ENCODE measurements at regions not wholly inside any gene's neighbourhood (a gene's known extent, or its start where the extent isn't known, plus 50 kb on each side); places are given as distances from the start of the nearest gene placed in this dataset.

DNA sequence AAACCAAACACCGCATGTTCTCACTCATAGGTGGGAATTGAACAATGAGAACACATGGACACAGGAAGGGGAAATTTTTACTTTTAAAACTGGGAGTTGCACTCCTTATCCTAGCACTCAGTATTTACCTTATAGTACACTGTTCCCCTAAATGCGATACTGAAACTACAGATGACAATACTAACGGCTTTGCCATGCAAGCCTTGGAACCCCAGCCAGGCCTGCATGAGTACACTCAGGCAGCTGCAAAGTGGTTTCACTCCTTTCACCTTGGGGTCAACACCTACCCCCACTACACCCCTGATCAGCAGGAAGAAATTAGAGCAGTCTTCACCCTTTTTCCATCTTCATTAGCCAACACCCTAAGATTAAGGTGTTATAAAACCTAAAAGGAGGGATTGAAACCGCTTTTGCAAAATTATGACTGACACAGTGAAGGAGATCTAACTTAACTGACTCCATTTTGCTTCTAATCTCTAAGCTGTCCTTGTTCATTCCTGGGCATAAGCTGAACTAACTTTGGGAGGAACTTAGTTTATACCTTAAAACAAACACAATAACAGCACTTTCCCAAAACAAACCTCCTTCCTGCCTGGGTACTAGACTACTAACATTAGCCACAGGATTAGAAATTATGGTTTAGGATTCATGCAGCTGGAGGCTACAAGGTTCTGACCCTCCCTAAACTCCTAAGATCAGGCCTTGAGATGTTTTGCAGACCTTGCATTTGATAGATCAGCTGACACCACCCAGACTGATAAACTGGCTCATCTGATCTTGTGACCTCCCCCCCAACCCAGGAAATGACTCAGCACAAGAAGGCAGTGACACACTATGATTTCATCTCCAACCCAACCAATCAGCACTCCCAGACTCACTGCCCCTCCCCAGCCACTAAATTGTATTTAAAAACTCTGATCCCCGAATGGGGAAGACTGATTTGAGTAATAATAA is 452.1 kb upstream of the PPP2R3A start:
- TF ChIP-seq, protein P1, sequence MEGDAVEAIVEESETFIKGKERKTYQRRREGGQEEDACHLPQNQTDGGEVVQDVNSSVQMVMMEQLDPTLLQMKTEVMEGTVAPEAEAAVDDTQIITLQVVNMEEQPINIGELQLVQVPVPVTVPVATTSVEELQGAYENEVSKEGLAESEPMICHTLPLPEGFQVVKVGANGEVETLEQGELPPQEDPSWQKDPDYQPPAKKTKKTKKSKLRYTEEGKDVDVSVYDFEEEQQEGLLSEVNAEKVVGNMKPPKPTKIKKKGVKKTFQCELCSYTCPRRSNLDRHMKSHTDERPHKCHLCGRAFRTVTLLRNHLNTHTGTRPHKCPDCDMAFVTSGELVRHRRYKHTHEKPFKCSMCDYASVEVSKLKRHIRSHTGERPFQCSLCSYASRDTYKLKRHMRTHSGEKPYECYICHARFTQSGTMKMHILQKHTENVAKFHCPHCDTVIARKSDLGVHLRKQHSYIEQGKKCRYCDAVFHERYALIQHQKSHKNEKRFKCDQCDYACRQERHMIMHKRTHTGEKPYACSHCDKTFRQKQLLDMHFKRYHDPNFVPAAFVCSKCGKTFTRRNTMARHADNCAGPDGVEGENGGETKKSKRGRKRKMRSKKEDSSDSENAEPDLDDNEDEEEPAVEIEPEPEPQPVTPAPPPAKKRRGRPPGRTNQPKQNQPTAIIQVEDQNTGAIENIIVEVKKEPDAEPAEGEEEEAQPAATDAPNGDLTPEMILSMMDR (IDR thresholded peaks at IDR 0.05): no peak
- no peak for DNase-seq (ENCODE audit: extremely low spot score, unreplicated experiment)
- Mint-ChIP-seq H3K9me3 (ENCODE audit: unreplicated experiment) (peaks cover 12% of the 10 kb centered on the region), H3K36me3 (ENCODE audit: unreplicated experiment) (no peaks in the 10 kb centered on the region), H3K27me3 (ENCODE audit: unreplicated experiment) (no peaks in the 10 kb centered on the region), H3K27ac (ENCODE audit: unreplicated experiment) (no peak overlapping the region), H3K4me1 (ENCODE audit: unreplicated experiment) (no peaks in the 10 kb centered on the region), H3K4me3 (ENCODE audit: unreplicated experiment) (no peak overlapping the region)

DNA sequence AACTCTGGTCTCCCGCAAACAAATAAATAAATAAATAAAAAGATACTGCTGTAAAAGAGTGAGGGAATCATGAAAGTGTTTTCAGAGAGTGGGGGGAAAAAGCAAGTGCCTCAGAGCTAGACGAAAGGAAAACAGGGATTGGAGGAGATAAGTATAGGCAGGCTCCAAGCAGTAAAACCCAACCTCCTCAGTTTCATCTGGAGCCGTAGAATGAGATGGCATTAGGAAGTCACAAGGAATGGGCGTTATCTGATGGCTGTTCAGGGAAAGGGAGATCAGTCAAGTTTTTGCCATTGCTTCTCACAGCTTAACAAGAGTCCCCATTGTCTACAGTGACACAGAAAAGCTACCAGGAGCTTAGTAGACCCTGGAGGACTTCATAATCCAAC is 451.5 kb upstream of the PPP2R3A start:
- Mint-ChIP-seq H3K36me3 (ENCODE audit: unreplicated experiment) (no peaks in the 10 kb centered on the region), H3K27me3 (ENCODE audit: unreplicated experiment) (no peaks in the 10 kb centered on the region), H3K27ac (ENCODE audit: unreplicated experiment) (no peak overlapping the region)

DNA sequence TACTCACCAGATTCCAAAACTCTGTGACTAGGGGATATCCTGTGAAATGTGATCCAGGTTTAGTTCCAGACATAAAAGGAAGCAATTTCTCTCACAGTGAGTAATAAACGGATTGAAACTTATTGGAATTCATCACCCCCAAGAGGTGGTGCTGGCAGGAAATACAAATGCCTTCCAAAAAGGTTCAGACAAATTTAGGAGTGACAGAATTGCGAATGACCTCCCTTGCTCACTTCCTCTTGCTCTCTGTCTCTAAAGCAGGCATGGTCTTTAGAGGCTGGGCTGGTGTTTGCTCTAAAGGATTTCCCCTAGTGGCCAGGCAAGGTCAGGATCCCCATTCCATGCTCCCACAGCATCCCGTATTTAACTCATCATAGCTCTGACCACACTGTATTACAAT is 449.4 kb upstream of the PPP2R3A start:
- Mint-ChIP-seq H3K4me3 (ENCODE audit: unreplicated experiment) (no peak overlapping the region), H3K9me3 (ENCODE audit: unreplicated experiment) (no peaks in the 10 kb centered on the region), H3K4me1 (ENCODE audit: unreplicated experiment) (no peaks in the 10 kb centered on the region), H3K27ac (ENCODE audit: unreplicated experiment) (no peak overlapping the region), H3K36me3 (ENCODE audit: unreplicated experiment) (no peaks in the 10 kb centered on the region), H3K27me3 (ENCODE audit: unreplicated experiment) (peaks cover 2% of the 10 kb centered on the region)
- DNase-seq (ENCODE audit: extremely low spot score, unreplicated experiment): no peak
- TF ChIP-seq, protein P1 (IDR thresholded peaks at IDR 0.05): no peak

More for the DNA sequence above, 451.5 kb upstream of the PPP2R3A start:
- Mint-ChIP-seq H3K4me1 (ENCODE audit: unreplicated experiment) (no peaks in the 10 kb centered on the region), H3K9me3 (ENCODE audit: unreplicated experiment) (peaks cover 5% of the 10 kb centered on the region), H3K4me3 (ENCODE audit: unreplicated experiment) (no peak overlapping the region)
- TF ChIP-seq, protein P1 (IDR thresholded peaks at IDR 0.05): no peak
- DNase-seq (ENCODE audit: extremely low spot score, unreplicated experiment): no peak

DNA sequence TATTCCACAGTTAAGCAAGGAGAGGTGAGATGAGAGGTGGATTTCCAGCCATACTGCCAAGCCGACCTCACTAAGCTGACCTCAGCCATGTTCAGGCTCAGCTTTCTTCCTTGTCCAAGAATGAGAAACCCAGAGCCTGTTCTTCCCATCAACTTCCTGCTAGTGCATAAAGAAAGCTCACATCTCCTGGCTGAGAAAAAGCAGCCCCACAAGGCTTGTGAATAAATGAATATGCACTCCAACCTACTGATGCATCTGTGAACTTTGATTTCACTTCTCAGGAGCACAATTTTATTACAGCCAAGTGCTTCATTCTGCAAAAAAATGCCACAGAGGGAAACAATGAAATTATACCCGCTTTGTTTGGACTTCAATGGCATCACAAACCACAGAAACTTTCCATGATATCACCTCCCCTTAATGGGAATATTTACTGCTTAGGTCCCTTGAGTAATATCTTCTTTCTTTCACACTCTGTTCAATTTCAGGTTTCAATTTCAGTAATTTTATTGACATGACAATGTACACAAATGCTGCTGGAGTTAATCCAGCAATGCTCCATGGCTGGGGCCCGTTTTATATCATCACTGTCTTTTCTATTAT is 437.0 kb upstream of the PPP2R3A start:
- no peak for DNase-seq (ENCODE audit: extremely low spot score, unreplicated experiment)
- H3K4me1 Mint-ChIP-seq (ENCODE audit: unreplicated experiment): no peaks in the 10 kb centered on the region
- H3K27ac Mint-ChIP-seq (ENCODE audit: unreplicated experiment): no peak overlapping the region
- H3K36me3 Mint-ChIP-seq (ENCODE audit: unreplicated experiment): no peaks in the 10 kb centered on the region
- TF ChIP-seq, protein P1 (IDR thresholded peaks at IDR 0.05): no peak
- H3K27me3 Mint-ChIP-seq (ENCODE audit: unreplicated experiment): no peaks in the 10 kb centered on the region
- peaks cover 7% of the 10 kb centered on the region for H3K9me3 Mint-ChIP-seq (ENCODE audit: unreplicated experiment)
- H3K4me3 Mint-ChIP-seq (ENCODE audit: unreplicated experiment): no peak overlapping the region

DNA sequence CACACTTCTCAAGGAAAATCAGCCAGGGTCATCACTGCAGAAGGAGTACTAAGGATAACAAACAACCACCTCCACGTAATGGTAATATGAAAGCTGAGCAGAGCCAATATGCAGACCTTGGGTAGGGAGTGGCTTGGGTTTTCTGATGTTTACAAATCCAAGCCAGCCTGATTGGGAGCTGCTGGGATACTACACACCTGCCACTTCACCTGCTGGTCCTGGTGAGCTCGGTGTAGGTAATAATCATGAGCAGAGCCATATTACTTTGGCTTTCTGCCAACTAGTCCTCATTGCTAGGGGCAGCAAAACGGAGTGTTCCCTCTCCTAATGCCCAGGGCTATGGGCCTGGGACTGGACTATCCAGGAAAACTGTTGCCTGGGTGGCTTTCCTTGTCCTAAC is 433.5 kb upstream of the PPP2R3A start:
- DNase-seq (ENCODE audit: extremely low spot score, unreplicated experiment): no peak
- Mint-ChIP-seq H3K36me3 (ENCODE audit: unreplicated experiment) (no peaks in the 10 kb centered on the region), H3K9me3 (ENCODE audit: unreplicated experiment) (no peaks in the 10 kb centered on the region), H3K4me1 (ENCODE audit: unreplicated experiment) (no peaks in the 10 kb centered on the region), H3K27ac (ENCODE audit: unreplicated experiment) (no peak overlapping the region), H3K27me3 (ENCODE audit: unreplicated experiment) (no peaks in the 10 kb centered on the region), H3K4me3 (ENCODE audit: unreplicated experiment) (no peak overlapping the region)
- TF ChIP-seq, protein P1 (IDR thresholded peaks at IDR 0.05): no peak

Measured in osteocyte (in vitro differentiated cells).